GM23248 (cell line): ENCODE measurements at regions not wholly inside any gene's neighbourhood (a gene's known extent, or its start where the extent isn't known, plus 50 kb on each side); places are given as distances from the start of the nearest gene placed in this dataset.

Experiments
- EZH2 ChIP-seq: fragments of 200-600 bp; sonication (generic); IDR thresholded peaks from 2 replicates; pipeline ENCODE4 v1.6.1; 2018; ENCODE audit warnings: antibody characterized with exemption, mild to moderate bottlenecking; ENCODE audit not compliant: insufficient read depth, poor library complexity, severe bottlenecking
- EZH2phosphoT487 ChIP-seq: fragments of 200-600 bp; sonication (generic); IDR thresholded peaks from 2 replicates; pipeline ENCODE4 v1.6.1; 2018; ENCODE audit warnings: antibody characterized with exemption, moderate library complexity, mild to moderate bottlenecking, low read depth; ENCODE audit not compliant: insufficient read depth

GRCh38 chr13:32907211-32907610, 109.0 kb upstream of the KL start:
- TF ChIP-seq EZH2phosphoT487 (no peak), EZH2 (no peak)
